H9 (cell line): ENCODE measurements at regions not wholly inside any gene's neighbourhood (a gene's known extent, or its start where the extent isn't known, plus 50 kb on each side); places are given as distances from the start of the nearest gene placed in this dataset.

Source experiments
- DNase-seq: peaks from one replicate; pipeline ENCODE4 v3.0.0-alpha.2; 2017
- H2AFZ ChIP-seq: one replicate; pipeline ENCODE4 v1.6.1; 2013; ENCODE audit warnings: mild to moderate bottlenecking, low read length, control low read depth, moderate library complexity
- H2AK5ac ChIP-seq: 2 replicates; pipeline ENCODE4 v1.6.1; 2013; ENCODE audit warnings: low read length, control low read depth, mixed read lengths; ENCODE audit not compliant: insufficient read length
- H2BK120ac ChIP-seq: one replicate; pipeline ENCODE4 v1.6.1; 2013; ENCODE audit warnings: low read depth, mild to moderate bottlenecking, low read length, control low read depth, inconsistent platforms; ENCODE audit not compliant: poor library complexity, severe bottlenecking
- H2BK12ac ChIP-seq: 2 replicates; pipeline ENCODE4 v1.6.1; 2013; ENCODE audit warnings: low read length, control low read depth, mixed read lengths, low read depth; ENCODE audit not compliant: insufficient read length
- H2BK15ac ChIP-seq: 2 replicates; pipeline ENCODE4 v1.6.1; 2013; ENCODE audit warnings: low read depth, low read length, control low read depth
- H2BK20ac ChIP-seq: one replicate; pipeline ENCODE4 v1.6.1; 2013; ENCODE audit warnings: low read depth, mild to moderate bottlenecking, low read length, control low read depth, inconsistent platforms; ENCODE audit not compliant: poor library complexity, severe bottlenecking
- H2BK5ac ChIP-seq: 2 replicates; pipeline ENCODE4 v1.6.1; 2013; ENCODE audit warnings: low read length, control low read depth, mixed read lengths; ENCODE audit not compliant: insufficient read length
- H3K14ac ChIP-seq: 2 replicates; pipeline ENCODE4 v1.6.1; 2013; ENCODE audit warnings: low read length, control low read depth; ENCODE audit not compliant: insufficient read depth
- H3K18ac ChIP-seq: 2 replicates; pipeline ENCODE4 v1.6.1; 2013; ENCODE audit warnings: low read depth, mild to moderate bottlenecking, mixed read lengths, low read length, control low read depth; ENCODE audit not compliant: insufficient read length
- H3K23ac ChIP-seq: 2 replicates; pipeline ENCODE4 v1.6.1; 2013; ENCODE audit warnings: low read length, control low read depth, mixed read lengths, low read depth; ENCODE audit not compliant: insufficient read length
- H3K23me2 ChIP-seq: 2 replicates; pipeline ENCODE4 v1.6.1; 2013; ENCODE audit warnings: low read depth, mild to moderate bottlenecking, mixed read lengths, low read length, control low read depth; ENCODE audit not compliant: insufficient read length, poor library complexity, severe bottlenecking
- H3K27ac ChIP-seq: 2 replicates; pipeline ENCODE4 v1.5.1; 2013; ENCODE audit warnings: low read length, control low read depth, mixed read lengths, low read depth; ENCODE audit not compliant: insufficient read length
- H3K27me3 ChIP-seq: 2 replicates; pipeline ENCODE4 v1.6.1; 2013; ENCODE audit warnings: low read length, control low read depth, inconsistent platforms; ENCODE audit not compliant: insufficient read depth
- H3K4ac ChIP-seq: 2 replicates; pipeline ENCODE4 v1.6.1; 2013; ENCODE audit warnings: low read depth, mild to moderate bottlenecking, control low read depth, inconsistent platforms, low read length, moderate library complexity
- H3K4me1 ChIP-seq: 2 replicates; pipeline ENCODE4 v1.6.1; 2013; ENCODE audit warnings: low read length, control low read depth, inconsistent platforms; ENCODE audit not compliant: insufficient read depth
- H3K4me2 ChIP-seq: 2 replicates; pipeline ENCODE4 v1.6.1; 2013; ENCODE audit warnings: low read length, control low read depth, mixed read lengths; ENCODE audit not compliant: insufficient read length, insufficient read depth
- H3K56ac ChIP-seq: 2 replicates; pipeline ENCODE4 v1.6.1; 2013; ENCODE audit warnings: low read depth, mild to moderate bottlenecking, mixed read lengths, low read length, control low read depth; ENCODE audit not compliant: insufficient read length
- H3K79me1 ChIP-seq: 2 replicates; pipeline ENCODE4 v1.6.1; 2013; ENCODE audit warnings: low read depth, mild to moderate bottlenecking, moderate library complexity, low read length, control low read depth, inconsistent platforms; ENCODE audit not compliant: insufficient read depth, poor library complexity, severe bottlenecking
- H3K79me2 ChIP-seq: 2 replicates; pipeline ENCODE4 v1.6.1; 2013; ENCODE audit warnings: low read length, control low read depth, inconsistent platforms; ENCODE audit not compliant: insufficient read depth
- H3K9ac ChIP-seq: 2 replicates; pipeline ENCODE4 v1.6.1; 2013; ENCODE audit warnings: low read length, control low read depth, mixed read lengths; ENCODE audit not compliant: insufficient read length; ENCODE audit errors: extremely low read depth
- H3K9me3 ChIP-seq: one replicate; pipeline ENCODE4 v1.6.1; 2013; ENCODE audit warnings: low read depth, low read length, inconsistent platforms; ENCODE audit not compliant: control insufficient read depth
- H3T11ph ChIP-seq: one replicate; pipeline ENCODE4 v1.6.1; 2013; ENCODE audit warnings: mild to moderate bottlenecking, low read length, control low read depth, inconsistent platforms
- H4K20me1 ChIP-seq: one replicate; pipeline ENCODE4 v1.6.1; 2013; ENCODE audit not compliant: control insufficient read depth, insufficient read length, insufficient read depth
- H4K5ac ChIP-seq: 2 replicates; pipeline ENCODE4 v1.6.1; 2013; ENCODE audit warnings: low read depth, mild to moderate bottlenecking, mixed read lengths, low read length, control low read depth; ENCODE audit not compliant: insufficient read length
- H4K8ac ChIP-seq: replicated peaks from 2 replicates; pipeline ENCODE4 v1.6.1; 2013; ENCODE audit warnings: low read length, control low read depth, mixed read lengths, low read depth; ENCODE audit not compliant: insufficient read length
- H4K91ac ChIP-seq: 2 replicates; pipeline ENCODE4 v1.6.1; 2013; ENCODE audit warnings: low read depth, mild to moderate bottlenecking, moderate library complexity, mixed read lengths, low read length, control low read depth; ENCODE audit not compliant: insufficient read length
- H3K27ac Mint-ChIP-seq, 3 experiments: 2 replicates in 2 of 3; 3 replicates in 1 of 3; pipeline ENCODE4 v1.8.0; 2020 to 2021; ENCODE audit warnings: mixed read lengths in 3 of 3, mild to moderate bottlenecking in 1 of 3, moderate library complexity in 1 of 3
- H3K27me3 Mint-ChIP-seq: 2 replicates; pipeline ENCODE4 v1.8.0; 2021; ENCODE audit warnings: low read depth, mild to moderate bottlenecking, moderate library complexity, mixed read lengths
- H3K36me3 Mint-ChIP-seq, 3 experiments: 2 replicates in 2 of 3; 3 replicates in 1 of 3; pipeline ENCODE4 v1.8.0; 2020 to 2021; ENCODE audit warnings: low read depth in 3 of 3, mixed read lengths in 3 of 3; ENCODE audit not compliant: insufficient read depth in 1 of 3
- H3K4me1 Mint-ChIP-seq, 2 experiments: 2 replicates each; pipeline ENCODE4 v1.8.0; 2020; ENCODE audit warnings: mixed read lengths in 2 of 2
- H3K4me3 Mint-ChIP-seq, 2 experiments: 2 replicates in 1 of 2; 3 replicates in 1 of 2; pipeline ENCODE4 v1.8.0; 2020 to 2021; ENCODE audit warnings: mild to moderate bottlenecking in 2 of 2, mixed read lengths in 2 of 2, moderate library complexity in 1 of 2
- H3K9me3 Mint-ChIP-seq, 2 experiments: 2 replicates in 1 of 2; 3 replicates in 1 of 2; pipeline ENCODE4 v1.8.0; 2020; ENCODE audit warnings: mild to moderate bottlenecking in 2 of 2, mixed read lengths in 2 of 2, moderate library complexity in 1 of 2
- CTCF ChIP-seq: fragments of 200-600 bp; sonication (generic); conservative IDR thresholded peaks from 3 replicates; pipeline ENCODE4 v1.8.0; 2021; ENCODE audit warnings: antibody characterized with exemption, mild to moderate bottlenecking
- WGBS: extraction: QIAGEN DNeasy Blood & Tissue Kit; methylation state at CpG from one replicate; pipeline ENCODE4 v1.1.7; 2013; ENCODE audit warnings: missing lambda C conversion rate, low lambda C conversion rate, mixed read lengths; ENCODE audit not compliant: insufficient read length; ENCODE audit errors: extremely low coverage; 5-methylcytosine and 5-hydroxymethylcytosine counted together

GRCh38 chr20:18913701-18914100, 100.1 kb downstream of the SCP2D1 start:
- Histone ChIP-seq H2BK20ac (no peak overlapping the region), H4K91ac (no peak overlapping the region), H3K23ac (no peak overlapping the region), H3K9ac (no peak overlapping the region), H4K20me1 (no peaks in the 10 kb centered on the region), H3T11ph (no peak overlapping the region), H2BK120ac (no peak overlapping the region), H3K56ac (no peak overlapping the region), H3K79me2 (no peaks in the 10 kb centered on the region), H3K18ac (no peak overlapping the region), H3K4ac (no peak overlapping the region), H4K8ac (no peak overlapping the region), H3K79me1 (no peaks in the 10 kb centered on the region), H4K5ac (no peak overlapping the region), H2AFZ (no peak overlapping the region), H2BK15ac (no peak overlapping the region), H2BK5ac (no peak overlapping the region), H2BK12ac (no peak overlapping the region), H3K27me3 (no peaks in the 10 kb centered on the region), H3K14ac (no peak overlapping the region), H3K9me3 (no peaks in the 10 kb centered on the region), H3K4me1 (no peaks in the 10 kb centered on the region; the same call in 1 of the 2 replicates), H3K23me2 (no peaks in the 10 kb centered on the region), H2AK5ac (no peak overlapping the region), H3K4me2 (no peak overlapping the region), H3K27ac (no peak overlapping the region)
- H3K27me3 Mint-ChIP-seq = no peaks in the 10 kb centered on the region
- H3K36me3 Mint-ChIP-seq = no peaks in the 10 kb centered on the region
- H3K27ac Mint-ChIP-seq = no peak overlapping the region
- H3K4me3 Mint-ChIP-seq = no peak overlapping the region
- WGBS = no CpG with 5 or more reads among the region's 1 CpG
- DNase-seq = no peak
- H3K4me1 Mint-ChIP-seq = peaks cover 25 to 26% of the 10 kb centered on the region in 2 experiments
- TF ChIP-seq CTCF = no peak
- no peaks in the 10 kb centered on the region; a peak in 1 of 5 replicates for H3K9me3 Mint-ChIP-seq
